ENCODE measurements at regions not wholly inside any gene's neighbourhood (a gene's known extent, or its start where the extent isn't known, plus 50 kb on each side); places are given as distances from the start of the nearest gene placed in this dataset.

DNA sequence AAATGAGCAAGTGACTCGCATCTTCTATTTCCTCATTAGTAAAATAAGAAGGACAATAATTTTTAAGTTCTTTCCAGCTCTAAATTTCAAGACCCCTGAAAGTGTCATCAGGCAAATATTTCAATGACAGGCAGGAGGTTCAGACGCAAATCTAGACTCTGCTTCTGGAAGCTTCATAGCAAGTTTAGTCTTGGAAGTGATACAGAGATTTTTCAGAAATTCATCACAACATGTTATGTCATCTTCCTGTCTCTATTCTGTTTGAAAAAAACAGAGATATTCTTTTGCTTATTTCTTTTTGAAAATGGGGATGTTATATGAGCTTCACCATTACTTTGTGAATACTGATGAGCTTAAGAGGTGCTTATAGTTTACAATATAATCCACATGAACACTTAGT is 74.0 kb downstream of the C3orf85 start:
- H3K27ac ChIP-seq = no peak overlapping the region
- no peaks in the 10 kb centered on the region for H3K9me3 ChIP-seq
- TF ChIP-seq, protein P1, sequence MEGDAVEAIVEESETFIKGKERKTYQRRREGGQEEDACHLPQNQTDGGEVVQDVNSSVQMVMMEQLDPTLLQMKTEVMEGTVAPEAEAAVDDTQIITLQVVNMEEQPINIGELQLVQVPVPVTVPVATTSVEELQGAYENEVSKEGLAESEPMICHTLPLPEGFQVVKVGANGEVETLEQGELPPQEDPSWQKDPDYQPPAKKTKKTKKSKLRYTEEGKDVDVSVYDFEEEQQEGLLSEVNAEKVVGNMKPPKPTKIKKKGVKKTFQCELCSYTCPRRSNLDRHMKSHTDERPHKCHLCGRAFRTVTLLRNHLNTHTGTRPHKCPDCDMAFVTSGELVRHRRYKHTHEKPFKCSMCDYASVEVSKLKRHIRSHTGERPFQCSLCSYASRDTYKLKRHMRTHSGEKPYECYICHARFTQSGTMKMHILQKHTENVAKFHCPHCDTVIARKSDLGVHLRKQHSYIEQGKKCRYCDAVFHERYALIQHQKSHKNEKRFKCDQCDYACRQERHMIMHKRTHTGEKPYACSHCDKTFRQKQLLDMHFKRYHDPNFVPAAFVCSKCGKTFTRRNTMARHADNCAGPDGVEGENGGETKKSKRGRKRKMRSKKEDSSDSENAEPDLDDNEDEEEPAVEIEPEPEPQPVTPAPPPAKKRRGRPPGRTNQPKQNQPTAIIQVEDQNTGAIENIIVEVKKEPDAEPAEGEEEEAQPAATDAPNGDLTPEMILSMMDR (IDR thresholded peaks at IDR 0.05) = no peak
- ATAC-seq = no peak
- H3K4me3 ChIP-seq = no peak overlapping the region
- H3K27me3 ChIP-seq = no peaks in the 10 kb centered on the region
- intact Hi-C loops (cut with DNase I) = no loop called here
- WGBS, 2 donors = 68 to 78% methylated on average over 2 of the region's 2 CpGs
- no peak for FAIRE-seq
- no peaks in the 10 kb centered on the region for H3K4me1 ChIP-seq
- DNase-seq = no peak
- H3K36me3 ChIP-seq = no peaks in the 10 kb centered on the region

DNA sequence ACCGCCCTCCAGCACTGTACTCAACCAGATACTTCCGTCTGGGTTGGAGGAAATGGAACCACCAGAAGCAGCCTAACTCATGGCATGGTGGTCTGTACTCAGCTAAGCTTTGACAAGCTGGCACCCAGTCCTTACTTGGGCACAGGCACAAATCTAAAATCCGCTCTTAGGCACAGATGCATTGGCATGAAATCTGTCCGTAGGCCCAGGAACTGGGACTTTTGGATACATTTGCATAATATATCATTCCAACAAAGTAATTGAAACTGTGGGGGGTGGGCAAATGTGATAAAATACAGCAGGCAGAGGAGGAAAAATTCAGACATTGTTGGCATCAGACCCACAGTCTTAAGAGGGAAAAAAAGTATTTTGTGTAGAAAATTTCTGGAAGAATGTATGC is 75.4 kb downstream of the C3orf85 start:
- 68 to 70% methylated on average over 4 of the region's 4 CpGs for WGBS, 2 donors

DNA sequence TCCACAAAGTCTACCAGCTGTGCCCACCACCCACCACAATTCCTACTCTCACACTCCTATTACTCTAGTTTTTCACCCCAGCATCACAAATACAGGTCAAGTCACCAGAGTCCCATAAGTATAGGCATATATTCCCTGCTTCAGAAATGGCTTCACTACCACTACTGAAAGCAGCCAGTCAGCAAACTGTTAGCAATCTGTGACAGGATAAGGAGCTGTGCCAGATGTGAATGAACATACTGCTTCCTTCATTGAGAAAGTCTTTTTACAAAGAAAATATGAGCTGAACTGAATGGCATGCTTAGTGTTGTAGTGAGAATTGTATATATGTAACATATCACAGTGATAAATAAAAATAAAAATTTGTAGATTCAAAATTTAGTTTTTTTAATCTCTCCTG is 76.8 kb downstream of the C3orf85 start:
- no peak for FAIRE-seq
- intact Hi-C loops (cut with DNase I) = no loop called here
- no peak for ATAC-seq
- no peaks in the 10 kb centered on the region for H3K4me1 ChIP-seq
- DNase-seq = no peak
- H3K9me3 ChIP-seq = no peaks in the 10 kb centered on the region
- no peaks in the 10 kb centered on the region for H3K36me3 ChIP-seq
- TF ChIP-seq, protein P1 (IDR thresholded peaks at IDR 0.05) = no peak
- H3K4me3 ChIP-seq = no peak overlapping the region
- no peak overlapping the region for H3K27ac ChIP-seq
- H3K27me3 ChIP-seq = no peaks in the 10 kb centered on the region

More for the DNA sequence above, 75.4 kb downstream of the C3orf85 start:
- Histone ChIP-seq H3K4me3 (no peak overlapping the region), H3K36me3 (no peaks in the 10 kb centered on the region), H3K27me3 (no peaks in the 10 kb centered on the region), H3K4me1 (no peaks in the 10 kb centered on the region), H3K9me3 (no peaks in the 10 kb centered on the region), H3K27ac (no peak overlapping the region)
- intact Hi-C loops (cut with DNase I) = no loop called here
- no peak for ATAC-seq
- TF ChIP-seq, protein P1 (IDR thresholded peaks at IDR 0.05) = no peak
- no peak for FAIRE-seq
- DNase-seq = no peak

DNA sequence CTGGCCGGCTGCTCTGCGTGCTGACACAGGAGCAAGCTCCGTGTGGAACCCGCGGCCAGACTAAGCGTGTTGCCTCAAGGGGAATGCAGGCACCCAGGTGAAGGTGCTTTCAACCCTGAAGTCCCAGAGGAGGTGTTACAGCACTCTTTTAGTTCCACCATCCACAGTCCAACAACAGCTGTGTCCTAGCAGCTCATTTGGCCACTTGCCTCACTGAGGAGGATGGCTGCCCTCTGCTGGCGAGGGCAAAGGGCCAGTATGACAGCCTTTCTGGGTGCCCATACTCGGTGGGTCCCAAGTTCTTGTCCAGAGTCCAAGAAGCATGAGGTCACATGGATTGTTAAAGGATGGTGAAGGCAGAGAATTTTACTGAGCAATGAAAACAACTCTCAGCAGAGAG is 87.8 kb downstream of the C3orf85 start:
- Histone ChIP-seq H3K36me3 (no peaks in the 10 kb centered on the region), H3K4me3 (no peak overlapping the region), H3K27me3 (no peaks in the 10 kb centered on the region), H3K9me3 (no peaks in the 10 kb centered on the region), H3K27ac (no peak overlapping the region), H3K4me1 (no peaks in the 10 kb centered on the region)
- TF ChIP-seq, protein P1 (IDR thresholded peaks at IDR 0.05) = peak in 3 of 4 donors; percentile 7 to 17 (median 13)
- FAIRE-seq (no peak), DNase-seq (peak in 5 of 6 donors; percentile 28 to 61 (median 38)), ATAC-seq (peak in 2 of 4 donors; percentile 34 to 60)
- WGBS, 2 donors = 72 to 75% methylated on average over 8 of the region's 8 CpGs
- intact Hi-C loops (cut with DNase I) = no loop called here

DNA sequence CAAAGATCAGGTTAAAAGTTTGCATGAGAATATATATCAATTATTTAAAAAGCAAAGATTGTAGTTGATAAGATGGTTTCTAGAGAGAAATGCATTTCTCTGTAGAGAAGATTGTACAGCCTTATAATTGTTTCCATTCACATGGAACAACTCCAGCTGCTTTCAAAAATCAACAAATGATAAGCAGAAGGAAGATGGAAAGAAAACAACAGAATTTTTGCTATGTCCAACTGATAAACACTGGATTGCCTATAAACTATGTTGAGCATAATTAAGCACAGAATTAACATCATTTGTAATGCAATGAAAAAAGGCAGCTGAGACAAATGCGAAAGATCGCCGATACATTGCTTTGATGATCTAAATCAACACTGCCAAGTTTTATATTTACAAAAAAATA is 89.0 kb downstream of the C3orf85 start:
- no peaks in the 10 kb centered on the region for H3K4me1 ChIP-seq
- WGBS, 2 donors = 61 to 68% methylated on average over 3 of the region's 3 CpGs
- H3K36me3 ChIP-seq = no peaks in the 10 kb centered on the region
- ATAC-seq = no peak
- FAIRE-seq = no peak
- H3K27ac ChIP-seq = no peak overlapping the region
- H3K4me3 ChIP-seq = no peak overlapping the region
- no peaks in the 10 kb centered on the region for H3K9me3 ChIP-seq
- TF ChIP-seq, protein P1 (IDR thresholded peaks at IDR 0.05) = no peak
- intact Hi-C loops (cut with DNase I) = no loop called here
- DNase-seq = no peak
- no peaks in the 10 kb centered on the region for H3K27me3 ChIP-seq

Data from pancreas (tissue), 10 donors.